Mesenchymal stem cell (in vitro differentiated cells and primary cell): ENCODE measurements at regions not wholly inside any gene's neighbourhood (a gene's known extent, or its start where the extent isn't known, plus 50 kb on each side); places are given as distances from the start of the nearest gene placed in this dataset.

ENCODE experiments used
- DNase-seq: peaks from one replicate; pipeline ENCODE4 v3.0.0-alpha.2; 2013
- H2AFZ ChIP-seq: one replicate; pipeline ENCODE4 v1.6.1; 2013; ENCODE audit warnings: low read depth, mild to moderate bottlenecking, control low read depth, inconsistent platforms, low read length, moderate library complexity
- H2AK5ac ChIP-seq: 2 replicates; pipeline ENCODE4 v1.6.1; 2013; ENCODE audit warnings: low read length, moderate library complexity, mild to moderate bottlenecking, inconsistent platforms; ENCODE audit not compliant: severe bottlenecking
- H2BK120ac ChIP-seq: one replicate; pipeline ENCODE4 v1.6.1; 2013; ENCODE audit warnings: low read depth, mild to moderate bottlenecking, inconsistent platforms, low read length, moderate library complexity
- H2BK12ac ChIP-seq, 2 experiments: one replicate each; pipeline ENCODE4 v1.6.1; 2013; ENCODE audit warnings: inconsistent platforms in 2 of 2, low read length in 2 of 2, mild to moderate bottlenecking in 2 of 2, moderate library complexity in 2 of 2, control low read depth in 1 of 2
- H2BK15ac ChIP-seq: one replicate; pipeline ENCODE4 v1.6.1; 2013; ENCODE audit warnings: mild to moderate bottlenecking, low read depth, inconsistent platforms; ENCODE audit not compliant: poor library complexity, severe bottlenecking
- H2BK5ac ChIP-seq: 2 replicates; pipeline ENCODE4 v1.6.1; 2013; ENCODE audit warnings: low read depth, mild to moderate bottlenecking, low read length, control low read depth, inconsistent platforms; ENCODE audit not compliant: poor library complexity, severe bottlenecking
- H3K14ac ChIP-seq, 2 experiments: one replicate each; pipeline ENCODE4 v1.6.1; 2013; ENCODE audit warnings: inconsistent platforms in 2 of 2, low read length in 2 of 2, control low read depth in 1 of 2, mild to moderate bottlenecking in 1 of 2, moderate library complexity in 1 of 2
- H3K18ac ChIP-seq, 2 experiments: one replicate each; pipeline ENCODE4 v1.6.1; 2013; ENCODE audit warnings: inconsistent platforms in 2 of 2, low read length in 2 of 2, control low read depth in 1 of 2, low read depth in 1 of 2, mild to moderate bottlenecking in 1 of 2
- H3K23ac ChIP-seq, 2 experiments: one replicate each; pipeline ENCODE4 v1.6.1; 2013; ENCODE audit warnings: inconsistent platforms in 2 of 2, low read length in 2 of 2, mild to moderate bottlenecking in 2 of 2, moderate library complexity in 2 of 2, control low read depth in 1 of 2
- H3K27ac ChIP-seq: 2 replicates; pipeline ENCODE4 v1.5.1; 2013; ENCODE audit warnings: mild to moderate bottlenecking, moderate library complexity, low read length, control low read depth, inconsistent platforms; ENCODE audit not compliant: poor library complexity, severe bottlenecking
- H3K27me3 ChIP-seq, 2 experiments: 2 replicates each; pipeline versions ENCODE4 v1.6.1 to v1.7.0; 2013; ENCODE audit warnings: low read length in 2 of 2, mild to moderate bottlenecking in 2 of 2, moderate library complexity in 2 of 2, control low read depth in 1 of 2, inconsistent platforms in 1 of 2; ENCODE audit not compliant: control insufficient read depth in 1 of 2, insufficient read depth in 1 of 2
- H3K36me3 ChIP-seq, 2 experiments: 2 replicates each; pipeline versions ENCODE4 v1.6.1 to v1.7.0; 2013; ENCODE audit warnings: low read length in 2 of 2, control low read depth in 1 of 2, inconsistent platforms in 1 of 2, low read depth in 1 of 2, mild to moderate bottlenecking in 1 of 2; ENCODE audit not compliant: insufficient read depth in 2 of 2, control insufficient read depth in 1 of 2
- H3K4ac ChIP-seq, 2 experiments: one replicate each; pipeline ENCODE4 v1.6.1; 2013; ENCODE audit warnings: inconsistent platforms in 2 of 2, low read length in 2 of 2, mild to moderate bottlenecking in 2 of 2, moderate library complexity in 2 of 2, control low read depth in 1 of 2, low read depth in 1 of 2
- H3K4me1 ChIP-seq: 2 replicates; pipeline ENCODE4 v1.6.1; 2013; ENCODE audit warnings: low read depth, low read length, control low read depth; ENCODE audit not compliant: control insufficient read depth, insufficient read depth
- H3K4me2 ChIP-seq: 2 replicates; pipeline ENCODE4 v1.6.1; 2013; ENCODE audit warnings: low read length, mild to moderate bottlenecking, inconsistent platforms; ENCODE audit not compliant: poor library complexity, severe bottlenecking
- H3K4me3 ChIP-seq, 2 experiments: 2 replicates each; pipeline versions ENCODE4 v1.5.1 to v1.7.0; 2013; ENCODE audit warnings: low read length in 2 of 2, mild to moderate bottlenecking in 2 of 2, control low read depth in 1 of 2, low read depth in 1 of 2; ENCODE audit not compliant: insufficient read depth in 1 of 2
- H3K79me1 ChIP-seq: replicated peaks from 2 replicates; pipeline ENCODE4 v1.6.1; 2013; ENCODE audit warnings: mild to moderate bottlenecking, control low read depth, low read length, inconsistent platforms; ENCODE audit not compliant: poor library complexity, severe bottlenecking
- H3K9ac ChIP-seq: 2 replicates; pipeline ENCODE4 v1.7.0; 2013; ENCODE audit warnings: mild to moderate bottlenecking, low read length, moderate library complexity
- H3K9me3 ChIP-seq: 2 replicates; pipeline ENCODE4 v1.7.0; 2013; ENCODE audit warnings: mild to moderate bottlenecking, low read length; ENCODE audit not compliant: control insufficient read depth
- H4K8ac ChIP-seq: one replicate; pipeline ENCODE4 v1.6.1; 2013; ENCODE audit warnings: inconsistent platforms, mild to moderate bottlenecking, low read length, moderate library complexity
- H4K91ac ChIP-seq: one replicate; pipeline ENCODE4 v1.6.1; 2013; ENCODE audit warnings: mild to moderate bottlenecking, low read length, inconsistent platforms
- WGBS: methylation state at CpG from one replicate; pipeline ENCODE4 v1.1.7; 2013; ENCODE audit warnings: mixed read lengths; 5-methylcytosine and 5-hydroxymethylcytosine counted together

DNA sequence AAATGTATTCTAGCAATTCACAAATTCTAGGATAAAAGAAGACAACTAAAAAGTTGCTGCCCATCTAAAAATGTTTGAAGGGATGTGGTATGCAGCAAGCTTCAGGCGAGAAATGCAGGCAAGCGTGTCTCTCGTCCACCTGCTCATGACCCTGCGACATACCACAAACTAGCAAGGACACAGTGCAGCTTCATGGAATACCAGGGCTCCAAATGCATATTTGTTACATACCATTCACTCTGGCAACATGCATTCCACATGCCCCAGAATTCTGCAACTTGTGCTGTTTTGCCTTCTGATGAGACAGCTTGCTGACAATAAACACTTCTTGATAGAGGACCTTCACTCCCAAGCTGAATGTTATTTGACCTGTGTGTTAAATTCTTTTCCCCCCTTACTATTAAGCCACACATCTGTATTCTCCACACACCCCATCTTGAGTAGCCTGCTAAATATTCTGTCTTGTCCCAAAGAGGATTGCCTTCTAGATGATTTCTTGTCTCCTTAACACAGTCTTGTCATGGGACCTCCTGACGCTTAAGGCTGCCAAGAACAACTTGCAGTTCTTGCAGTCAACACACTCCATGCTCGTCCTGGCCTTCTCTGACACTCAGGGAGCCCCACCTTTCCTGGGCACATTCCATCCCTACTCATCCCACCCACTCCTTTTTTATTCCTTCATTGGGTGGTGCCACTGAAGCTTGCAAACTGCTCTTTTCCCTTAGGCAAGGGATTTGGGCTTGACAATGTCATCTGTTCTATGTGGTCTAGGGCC, 340.5 kb downstream of the PIK3R1 start:
- peak overlapping the region; percentile 17 for H3K27ac ChIP-seq
- no peak overlapping the region for H3K23ac ChIP-seq
- H3K4me1 ChIP-seq, result peaks cover 10% of the 10 kb centered on the region
- no peaks in the 10 kb centered on the region for H3K79me1 ChIP-seq
- no peak overlapping the region for H3K4ac ChIP-seq
- peak overlapping the region in 1 of 2 experiments; percentile 33 for H2BK12ac ChIP-seq
- H4K8ac ChIP-seq, result no peak overlapping the region
- H3K9me3 ChIP-seq, result peaks cover 11% of the 10 kb centered on the region
- H3K4me2 ChIP-seq, result no peak overlapping the region
- H3K18ac ChIP-seq, result no peak overlapping the region
- no peak overlapping the region for H3K4me3 ChIP-seq
- no peak overlapping the region for H2BK120ac ChIP-seq
- 87% methylated on average over 6 of the region's 6 CpGs for WGBS
- H3K36me3 ChIP-seq, result no peaks in the 10 kb centered on the region
- no peak overlapping the region for H3K14ac ChIP-seq
- no peak for DNase-seq
- peak overlapping the region; percentile 14 for H2AK5ac ChIP-seq
- no peak overlapping the region for H4K91ac ChIP-seq
- H2AFZ ChIP-seq, result no peak overlapping the region
- H3K27me3 ChIP-seq, result no peaks in the 10 kb centered on the region
- H3K9ac ChIP-seq, result no peak overlapping the region
- no peak overlapping the region for H2BK5ac ChIP-seq
- no peak overlapping the region for H2BK15ac ChIP-seq

DNA sequence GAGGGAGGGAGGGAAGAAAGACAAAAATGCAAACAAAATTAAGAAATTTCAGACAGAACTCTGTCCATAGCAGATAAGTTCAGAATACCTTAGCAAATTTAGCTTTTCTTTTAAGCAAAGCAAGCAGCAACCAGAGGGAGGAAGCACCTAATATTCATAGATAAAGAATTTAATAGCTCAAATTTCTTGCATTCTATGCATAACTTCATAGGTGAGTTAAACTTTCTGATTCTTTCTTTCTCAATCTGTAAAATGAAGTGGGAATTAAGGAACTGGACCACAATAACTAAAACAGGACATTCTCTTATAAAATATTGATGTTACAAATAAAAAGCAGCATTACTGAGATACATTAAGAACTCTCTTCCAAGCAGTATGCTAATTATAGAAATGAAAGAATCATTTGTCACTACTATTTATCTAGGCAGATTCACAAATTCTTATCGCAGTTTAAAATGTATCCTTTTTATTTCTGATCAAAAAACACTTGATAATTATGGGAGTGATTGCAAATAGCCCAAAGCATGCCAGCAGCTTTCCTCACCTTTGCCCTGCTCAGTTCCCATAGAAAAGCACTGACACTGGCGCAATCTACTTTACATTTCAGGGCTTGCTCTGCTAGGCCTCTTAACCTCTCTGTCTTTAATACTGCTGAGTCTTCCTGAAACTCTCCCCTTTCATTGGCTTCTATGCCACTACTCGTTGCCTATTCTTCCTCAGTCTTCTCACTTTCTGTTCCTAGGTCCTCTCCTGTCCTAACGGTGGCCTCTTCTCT, 341.8 kb downstream of the PIK3R1 start:
- Histone ChIP-seq H2AFZ (no peak overlapping the region), H4K91ac (no peak overlapping the region), H3K27ac (peak overlapping the region; percentile 25), H3K18ac (no peak overlapping the region), H3K4me2 (no peak overlapping the region), H3K36me3 (no peaks in the 10 kb centered on the region), H4K8ac (no peak overlapping the region), H3K4me1 (peaks cover 10% of the 10 kb centered on the region), H2BK5ac (peak overlapping the region; percentile 62), H3K23ac (no peak overlapping the region), H3K14ac (peak overlapping the region in 1 of 2 experiments; percentile 51), H3K27me3 (no peaks in the 10 kb centered on the region), H2BK15ac (peak overlapping the region; percentile 61), H3K9me3 (peaks cover 11% of the 10 kb centered on the region), H3K79me1 (no peaks in the 10 kb centered on the region), H3K9ac (no peak overlapping the region), H2BK120ac (no peak overlapping the region), H2AK5ac (peak overlapping the region; percentile 83), H3K4me3 (no peak overlapping the region), H3K4ac (no peak overlapping the region), H2BK12ac (peak overlapping the region in 1 of 2 experiments; percentile 73)
- 91% methylated on average over 4 of the region's 4 CpGs for WGBS
- no peak for DNase-seq

DNA sequence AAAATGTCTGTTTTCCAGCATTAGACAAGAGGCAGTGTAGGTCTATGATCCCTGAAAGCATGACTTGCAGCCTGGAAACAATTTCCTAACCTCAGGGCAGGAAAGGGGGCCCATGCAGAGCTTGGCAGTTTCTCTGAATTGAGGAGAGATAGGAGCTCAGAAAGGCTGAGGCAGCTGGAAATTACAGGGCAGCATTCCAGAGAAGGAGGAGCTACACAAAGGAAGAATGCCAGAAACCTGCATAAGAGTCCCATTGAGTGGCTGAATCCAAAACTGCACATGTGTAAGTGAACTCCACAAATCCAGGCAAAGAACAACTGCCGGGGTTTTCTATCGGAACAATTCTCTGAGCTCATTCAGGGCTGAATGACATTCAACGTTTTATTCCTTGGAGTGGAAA, 346.8 kb downstream of the PIK3R1 start:
- no peaks in the 10 kb centered on the region for H3K36me3 ChIP-seq
- 98% methylated on average over 3 of the region's 3 CpGs for WGBS
- no peak overlapping the region for H3K18ac ChIP-seq
- no peak overlapping the region for H3K4me3 ChIP-seq
- no peak overlapping the region for H2BK15ac ChIP-seq
- H3K9ac ChIP-seq, result no peak overlapping the region
- H3K9me3 ChIP-seq, result peaks cover 13% of the 10 kb centered on the region
- no peaks in the 10 kb centered on the region for H3K79me1 ChIP-seq
- H4K91ac ChIP-seq, result no peak overlapping the region
- peak; percentile 55 for DNase-seq
- no peak overlapping the region for H2BK5ac ChIP-seq
- peak overlapping the region; percentile 6 for H3K27ac ChIP-seq
- H3K23ac ChIP-seq, result no peak overlapping the region
- H3K4me2 ChIP-seq, result no peak overlapping the region
- peaks cover 3% of the 10 kb centered on the region for H3K4me1 ChIP-seq
- H4K8ac ChIP-seq, result no peak overlapping the region
- H3K4ac ChIP-seq, result no peak overlapping the region
- no peak overlapping the region for H2AK5ac ChIP-seq
- H2BK120ac ChIP-seq, result no peak overlapping the region
- H3K14ac ChIP-seq, result no peak overlapping the region
- no peak overlapping the region for H2AFZ ChIP-seq
- H3K27me3 ChIP-seq, result no peaks in the 10 kb centered on the region
- no peak overlapping the region for H2BK12ac ChIP-seq

DNA sequence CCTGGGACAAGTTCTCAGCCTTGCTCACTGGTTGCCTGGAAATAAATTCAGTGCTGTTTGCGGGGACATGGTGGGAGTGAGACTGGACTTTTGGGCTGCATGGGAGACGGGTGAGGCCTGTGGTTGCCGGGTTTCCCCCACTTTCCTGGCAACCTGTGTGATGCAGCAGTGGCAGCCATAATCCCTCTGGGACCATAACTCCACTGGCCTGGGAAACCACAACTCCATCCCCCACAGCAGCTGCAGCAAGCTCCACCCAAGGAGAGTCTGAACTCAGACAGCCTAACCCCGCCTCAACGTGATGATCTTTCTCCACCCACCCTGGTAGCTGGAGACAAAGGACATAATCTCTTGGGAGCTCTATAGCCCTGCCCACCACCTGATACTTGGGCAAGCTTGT, 349.9 kb downstream of the PIK3R1 start:
- H2BK5ac ChIP-seq, result no peak overlapping the region
- H3K36me3 ChIP-seq, result no peaks in the 10 kb centered on the region
- no peak overlapping the region for H2BK15ac ChIP-seq
- H3K14ac ChIP-seq, result no peak overlapping the region
- peak overlapping the region; percentile 18 for H2AFZ ChIP-seq
- peak overlapping the region; percentile 37 for H4K8ac ChIP-seq
- no peaks in the 10 kb centered on the region for H3K4me1 ChIP-seq
- H3K4ac ChIP-seq, result no peak overlapping the region
- no peak overlapping the region for H3K27ac ChIP-seq
- no peak overlapping the region for H2AK5ac ChIP-seq
- peak overlapping the region in 1 of 2 experiments; percentile 54 for H2BK12ac ChIP-seq
- no peaks in the 10 kb centered on the region for H3K79me1 ChIP-seq
- H3K27me3 ChIP-seq, result no peaks in the 10 kb centered on the region
- 79% methylated on average over 5 of the region's 5 CpGs for WGBS
- no peak overlapping the region for H4K91ac ChIP-seq
- no peak overlapping the region for H3K9ac ChIP-seq
- H2BK120ac ChIP-seq, result no peak overlapping the region
- H3K4me3 ChIP-seq, result no peak overlapping the region
- DNase-seq, result no peak
- no peak overlapping the region for H3K18ac ChIP-seq
- no peak overlapping the region for H3K4me2 ChIP-seq
- H3K9me3 ChIP-seq, result peaks cover 2% of the 10 kb centered on the region
- no peak overlapping the region for H3K23ac ChIP-seq
